GM12872 (cell line): ENCODE measurements at regions not wholly inside any gene's neighbourhood (a gene's known extent, or its start where the extent isn't known, plus 50 kb on each side); places are given as distances from the start of the nearest gene placed in this dataset.
A peak's percentile ranks its signal among the peaks of the same experiment; 100 is the strongest.

ENCODE experiments used
- TF ChIP-seq, protein P1 (sequence below): IDR thresholded peaks from 3 replicates; pipeline ENCODE4 v1.5.1; 2011; ENCODE audit warnings: low read depth, mild to moderate bottlenecking, low read length, moderate library complexity; ENCODE audit not compliant: insufficient read depth

DNA sequence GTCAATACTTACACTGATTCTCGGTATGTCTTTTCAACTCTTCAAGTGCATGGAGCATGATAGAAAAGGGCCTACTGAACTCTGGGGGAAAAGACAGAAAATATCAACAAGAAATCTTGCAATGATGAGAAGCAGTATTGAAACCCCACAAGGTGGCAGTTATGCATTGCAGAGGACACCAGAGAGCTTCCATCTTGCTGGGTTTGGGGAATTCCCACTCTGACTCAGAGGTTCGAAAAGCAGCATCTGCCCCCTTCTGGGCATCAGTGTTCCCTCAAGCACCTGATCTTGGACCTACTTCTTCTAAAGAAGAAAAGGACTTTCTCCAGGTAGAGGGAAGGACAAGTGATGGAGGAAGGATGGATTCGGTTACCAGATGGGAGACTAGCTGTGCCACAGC is 147.5 kb upstream of the OSBPL11 start:
- TF ChIP-seq, protein P1, sequence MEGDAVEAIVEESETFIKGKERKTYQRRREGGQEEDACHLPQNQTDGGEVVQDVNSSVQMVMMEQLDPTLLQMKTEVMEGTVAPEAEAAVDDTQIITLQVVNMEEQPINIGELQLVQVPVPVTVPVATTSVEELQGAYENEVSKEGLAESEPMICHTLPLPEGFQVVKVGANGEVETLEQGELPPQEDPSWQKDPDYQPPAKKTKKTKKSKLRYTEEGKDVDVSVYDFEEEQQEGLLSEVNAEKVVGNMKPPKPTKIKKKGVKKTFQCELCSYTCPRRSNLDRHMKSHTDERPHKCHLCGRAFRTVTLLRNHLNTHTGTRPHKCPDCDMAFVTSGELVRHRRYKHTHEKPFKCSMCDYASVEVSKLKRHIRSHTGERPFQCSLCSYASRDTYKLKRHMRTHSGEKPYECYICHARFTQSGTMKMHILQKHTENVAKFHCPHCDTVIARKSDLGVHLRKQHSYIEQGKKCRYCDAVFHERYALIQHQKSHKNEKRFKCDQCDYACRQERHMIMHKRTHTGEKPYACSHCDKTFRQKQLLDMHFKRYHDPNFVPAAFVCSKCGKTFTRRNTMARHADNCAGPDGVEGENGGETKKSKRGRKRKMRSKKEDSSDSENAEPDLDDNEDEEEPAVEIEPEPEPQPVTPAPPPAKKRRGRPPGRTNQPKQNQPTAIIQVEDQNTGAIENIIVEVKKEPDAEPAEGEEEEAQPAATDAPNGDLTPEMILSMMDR, result peak; percentile 56

DNA sequence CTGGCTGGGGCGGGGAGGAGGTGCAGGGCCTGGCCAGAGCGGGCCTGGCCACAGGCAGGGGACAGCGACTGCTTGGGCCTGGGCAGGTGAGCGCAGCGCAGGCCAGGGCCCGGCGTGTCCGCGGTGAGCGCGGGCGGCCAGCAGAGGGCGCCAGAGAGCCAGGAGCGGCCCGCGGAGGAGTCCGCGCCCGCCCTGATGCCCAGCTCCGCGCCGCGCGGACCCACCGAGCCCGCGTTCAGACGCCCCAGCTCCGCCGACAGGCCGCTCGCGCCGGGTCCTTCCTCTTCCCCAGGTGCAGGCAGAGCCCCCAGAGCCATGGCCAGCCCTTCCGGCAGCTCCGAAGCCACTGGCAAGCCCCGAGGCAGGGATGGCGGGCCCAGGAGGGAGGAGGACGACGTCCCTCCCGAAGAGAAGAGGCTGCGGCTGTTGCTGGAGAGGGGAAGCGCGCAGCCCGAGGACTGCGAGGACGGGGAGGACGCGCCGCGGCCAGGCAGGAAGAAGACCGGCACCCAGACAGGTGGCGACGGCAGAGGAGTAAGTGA is 171.1 kb upstream of the OSBPL11 start:
- TF ChIP-seq, protein P1, result peak; percentile 57; the same call in 2 of the 3 replicates

DNA sequence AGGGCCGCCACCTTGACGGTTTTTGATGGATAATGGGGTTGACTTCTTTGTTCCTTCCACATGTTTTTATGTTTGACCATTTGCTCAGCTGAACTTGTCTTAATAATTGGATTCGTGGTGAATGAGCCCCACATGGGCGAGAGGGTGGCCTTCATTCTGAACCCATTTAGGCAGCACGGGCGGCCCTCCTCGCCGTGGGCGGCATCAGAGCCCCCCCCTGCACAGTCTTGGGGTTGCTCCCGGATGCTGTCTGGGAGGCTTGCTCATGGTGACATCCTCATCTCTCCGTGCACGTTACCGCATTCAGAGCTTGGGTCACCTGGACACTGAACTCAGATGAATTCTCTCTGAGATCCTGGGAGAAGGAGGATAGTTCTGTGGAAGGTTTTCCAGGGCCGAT is 172.3 kb upstream of the OSBPL11 start:
- TF ChIP-seq, protein P1, result no peak

DNA sequence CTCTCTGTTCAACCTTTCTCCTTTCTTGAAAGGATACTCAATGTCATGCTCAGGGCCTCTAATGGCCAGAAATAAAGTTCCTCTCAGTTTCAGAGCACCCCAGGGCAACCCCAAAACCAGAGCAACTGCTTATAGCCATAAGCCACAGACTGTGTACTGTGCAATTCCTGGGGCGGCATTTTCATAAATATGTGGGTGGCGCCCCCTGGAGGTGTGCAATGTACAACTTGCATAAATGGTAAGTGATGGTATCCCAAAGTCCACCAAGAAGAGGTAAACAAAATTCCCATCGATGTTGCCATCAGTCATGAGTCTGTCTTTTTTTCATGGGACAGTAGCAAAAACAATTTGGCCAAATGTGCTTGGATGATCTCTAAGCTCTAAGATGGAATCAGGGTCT is 108.4 kb upstream of the ROPN1B start:
- TF ChIP-seq, protein P1, result 0 out of 3 replicates have a peak, but pooled peaks have one; percentile 8

DNA sequence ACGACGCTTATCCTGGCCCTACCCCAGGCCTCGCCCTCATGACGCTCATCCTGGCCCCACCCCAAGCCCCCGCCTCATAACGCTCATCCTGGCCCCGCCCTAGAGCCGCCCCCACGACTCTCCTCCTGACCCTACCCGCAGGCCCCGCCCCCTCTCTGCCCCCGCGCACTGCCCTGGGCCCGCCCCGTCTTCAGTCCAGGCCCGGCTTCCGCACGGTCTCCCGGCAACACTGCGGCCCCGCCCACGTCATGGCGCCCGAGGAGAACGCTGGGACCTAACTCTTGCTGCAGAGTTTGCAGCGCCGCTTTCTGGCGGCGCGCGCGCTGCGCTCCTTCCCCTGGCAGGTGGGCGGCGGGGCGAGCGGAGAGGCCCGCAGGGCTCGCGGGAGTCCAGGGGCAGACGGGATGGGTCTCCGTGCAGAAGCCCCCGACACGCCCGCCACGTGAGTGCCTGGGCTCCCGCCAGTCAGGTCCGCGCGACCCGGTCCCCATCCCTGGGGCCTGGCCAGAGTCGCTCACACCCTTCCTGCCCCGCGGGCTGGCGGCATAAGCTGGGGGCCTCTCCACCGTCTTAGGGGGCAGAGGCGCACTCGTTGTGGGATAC is 52.5 kb upstream of the ROPN1B start:
- TF ChIP-seq, protein P1, result peak; percentile 33; the same call in 1 of the 3 replicates
